WTC11 (cell line): ENCODE measurements at regions not wholly inside any gene's neighbourhood (a gene's known extent, or its start where the extent isn't known, plus 50 kb on each side); places are given as distances from the start of the nearest gene placed in this dataset.
"Not testable (repeated sequence)": the region's sequence is repeated elsewhere in the genome, so short reads cannot be mapped to it uniquely, and the experiment has no call there.

Experiments
- ATAC-seq: fragments of 200-7000 bp; cut with Tn5 transposase; 2 replicates; pipeline ENCODE4 v1.10.0; 2021; ENCODE audit warnings: mild to moderate bottlenecking, moderate library complexity
- CTCF ChIA-PET: fragments of 300-600 bp; sonication (Branson Sonifier 250); formaldehyde crosslinking; loops from one replicate; lab custom pipeline; 2021; ENCODE audit warnings: antibody characterized with exemption; lab: Charles Lee
- POLR2A ChIA-PET: fragments of 350-600 bp; sonication (Branson Sonifier 250); formaldehyde crosslinking; loops from one replicate; lab custom pipeline; 2021; ENCODE audit warnings: antibody characterized with exemption; lab: Charles Lee
- DNase-seq: peaks from one replicate; pipeline ENCODE4 v3.0.0; 2021; ENCODE audit warnings: low spot score
- H3K27ac Mint-ChIP-seq: 2 replicates; pipeline ENCODE4 v1.8.0; 2021; ENCODE audit warnings: mixed read lengths
- H3K27me3 Mint-ChIP-seq: 2 replicates; pipeline ENCODE4 v1.8.0; 2021; ENCODE audit warnings: low read depth, mild to moderate bottlenecking, moderate library complexity, mixed read lengths
- H3K36me3 Mint-ChIP-seq: 2 replicates; pipeline ENCODE4 v1.8.0; 2021; ENCODE audit warnings: mixed read lengths
- H3K4me1 Mint-ChIP-seq: 2 replicates; pipeline ENCODE4 v1.8.0; 2022; ENCODE audit warnings: mixed read lengths
- H3K4me3 Mint-ChIP-seq: 2 replicates; pipeline ENCODE4 v1.8.0; 2021; ENCODE audit warnings: mild to moderate bottlenecking, moderate library complexity, mixed read lengths
- H3K9me3 Mint-ChIP-seq: 2 replicates; pipeline ENCODE4 v1.8.0; 2021; ENCODE audit warnings: mixed read lengths
- CDX4 ChIP-seq: fragments of 250-450 bp; sonication (Bioruptor Pico); IDR thresholded peaks from 2 replicates; pipeline ENCODE4 v1.9.0; 2021; ENCODE audit warnings: moderate library complexity, mild to moderate bottlenecking, inconsistent platforms, borderline replicate concordance
- ELF4 ChIP-seq: sonication (generic); formaldehyde crosslinking; IDR thresholded peaks from 2 replicates; pipeline ENCODE4 v1.8.1; 2022; ENCODE audit warnings: low read depth, mild to moderate bottlenecking, moderate library complexity, missing genetic modification reagents
- EMX1 ChIP-seq: fragments of 250-450 bp; sonication (Bioruptor Pico); IDR thresholded peaks from 2 replicates; pipeline ENCODE4 v1.8.0; 2021; ENCODE audit warnings: mild to moderate bottlenecking
- ESRRA ChIP-seq: sonication (generic); formaldehyde crosslinking; IDR thresholded peaks from 2 replicates; pipeline ENCODE4 v1.8.1; 2022; ENCODE audit warnings: mild to moderate bottlenecking, missing genetic modification reagents, borderline replicate concordance
- FOXJ3 ChIP-seq: sonication (generic); formaldehyde crosslinking; IDR thresholded peaks from 2 replicates; pipeline ENCODE4 v1.9.0; 2021; ENCODE audit warnings: missing genetic modification reagents, mild to moderate bottlenecking, borderline replicate concordance
- HMGA2 ChIP-seq: fragments of 250-450 bp; sonication (Bioruptor Pico); IDR thresholded peaks from 2 replicates; pipeline ENCODE4 v1.4.0; 2021; ENCODE audit warnings: mild to moderate bottlenecking, moderate library complexity
- JAZF1 ChIP-seq: fragments of 250-450 bp; sonication (Bioruptor Pico); IDR thresholded peaks from 2 replicates; pipeline ENCODE4 v1.9.0; 2021; ENCODE audit warnings: moderate library complexity, mild to moderate bottlenecking, inconsistent platforms
- NR3C1 ChIP-seq: sonication (generic); formaldehyde crosslinking; conservative IDR thresholded peaks from 2 replicates; pipeline ENCODE4 v1.8.1; 2023; ENCODE audit warnings: low read depth, mild to moderate bottlenecking, missing genetic modification reagents
- PRDM15 ChIP-seq: sonication (generic); formaldehyde crosslinking; IDR thresholded peaks from 2 replicates; pipeline ENCODE4 v1.8.0; 2022; ENCODE audit warnings: missing genetic modification reagents
- PRRX2 ChIP-seq: fragments of 250-450 bp; sonication (Bioruptor Pico); IDR thresholded peaks from 2 replicates; pipeline ENCODE4 v1.8.0; 2021; ENCODE audit warnings: mild to moderate bottlenecking
- SMAD4 ChIP-seq: sonication (generic); formaldehyde crosslinking; IDR thresholded peaks from 2 replicates; pipeline ENCODE4 v1.8.0; 2022; ENCODE audit warnings: mild to moderate bottlenecking, missing genetic modification reagents
- TCF7 ChIP-seq: sonication (generic); formaldehyde crosslinking; IDR thresholded peaks from 2 replicates; pipeline ENCODE4 v1.8.0; 2022; ENCODE audit warnings: mild to moderate bottlenecking, low read depth, missing genetic modification reagents, moderate library complexity
- TEAD4 ChIP-seq: sonication (generic); formaldehyde crosslinking; IDR thresholded peaks from 2 replicates; pipeline ENCODE4 v1.8.0; 2022; ENCODE audit warnings: mild to moderate bottlenecking, missing genetic modification reagents
- TP53 ChIP-seq: sonication (generic); formaldehyde crosslinking; IDR thresholded peaks from 2 replicates; pipeline ENCODE4 v1.8.1; 2023; ENCODE audit warnings: mild to moderate bottlenecking, missing genetic modification reagents
- ZNF138 ChIP-seq: sonication (generic); formaldehyde crosslinking; conservative IDR thresholded peaks from 2 replicates; pipeline ENCODE4 v1.8.1; 2022; ENCODE audit warnings: mild to moderate bottlenecking, moderate library complexity, missing genetic modification reagents
- ZNF219 ChIP-seq: sonication (generic); formaldehyde crosslinking; IDR thresholded peaks from 2 replicates; pipeline ENCODE4 v1.8.0; 2023; ENCODE audit warnings: missing genetic modification reagents, mild to moderate bottlenecking, borderline replicate concordance
- ZNF232 ChIP-seq: sonication (generic); formaldehyde crosslinking; IDR thresholded peaks from 2 replicates; pipeline ENCODE4 v1.8.0; 2022; ENCODE audit warnings: mild to moderate bottlenecking, missing genetic modification reagents
- ZNF281 ChIP-seq: sonication (generic); formaldehyde crosslinking; IDR thresholded peaks from 2 replicates; pipeline ENCODE4 v1.8.0; 2023; ENCODE audit warnings: mild to moderate bottlenecking, missing genetic modification reagents
- ZNF317 ChIP-seq: sonication (generic); formaldehyde crosslinking; IDR thresholded peaks from 2 replicates; pipeline ENCODE4 v1.8.1; 2023; ENCODE audit warnings: low read depth, mild to moderate bottlenecking, moderate library complexity, missing genetic modification reagents, borderline replicate concordance
- ZNF423 ChIP-seq: fragments of 250-450 bp; sonication (Bioruptor Pico); IDR thresholded peaks from 2 replicates; pipeline ENCODE4 v2.1.2; 2022; ENCODE audit warnings: mild to moderate bottlenecking, moderate library complexity
- ZNF671 ChIP-seq: fragments of 250-450 bp; sonication (Bioruptor Pico); IDR thresholded peaks from 2 replicates; pipeline ENCODE4 v1.8.0; 2021; ENCODE audit warnings: mild to moderate bottlenecking
- ZSCAN18 ChIP-seq: fragments of 250-450 bp; sonication (Bioruptor Pico); IDR thresholded peaks from 2 replicates; pipeline ENCODE4 v2.1.2; 2022; ENCODE audit warnings: mild to moderate bottlenecking, moderate library complexity

- ChIA-PET CTCF (no interaction called here), POLR2A (no interaction called here)
- ATAC-seq, result no peak
- TF ChIP-seq ZNF671 (CRISPR knock-in tag), result no peak
- TF ChIP-seq JAZF1 (CRISPR knock-in tag), result no peak
- TF ChIP-seq ZNF281 (CRISPR knock-in tag), result no peak
- no peak for TF ChIP-seq CDX4 (CRISPR knock-in tag)
- no peak for TF ChIP-seq ZNF232 (CRISPR knock-in tag)
- TF ChIP-seq PRRX2, result no peak
- no peak for TF ChIP-seq TCF7 (CRISPR knock-in tag)
- TF ChIP-seq ELF4, result no peak
- no peak for TF ChIP-seq ZNF317
- no peak for TF ChIP-seq HMGA2 (CRISPR knock-in tag)
- no peak for TF ChIP-seq ESRRA (CRISPR knock-in tag)
- no peak for TF ChIP-seq NR3C1 (CRISPR knock-in tag)
- no peak for TF ChIP-seq ZNF138 (CRISPR knock-in tag)
- TF ChIP-seq FOXJ3, result no peak
- no peak for TF ChIP-seq ZNF219
- TF ChIP-seq PRDM15, result no peak
- no peak for TF ChIP-seq EMX1 (CRISPR knock-in tag)
- no peak for TF ChIP-seq TP53 (CRISPR knock-in tag)
- TF ChIP-seq ZNF423 (CRISPR knock-in tag), result no peak
- TF ChIP-seq, all 79 proteins: peak for 0
- Mint-ChIP-seq H3K4me1 (no peaks in the 10 kb centered on the region), H3K27me3 (no peaks in the 10 kb centered on the region), H3K36me3 (0 out of 2 replicates have a peak, but pooled peaks cover 3% of the 10 kb centered on the region), H3K27ac (no peak overlapping the region), H3K4me3 (no peak overlapping the region), H3K9me3 (peaks cover 4% of the 10 kb centered on the region)
- no peak for DNase-seq
Observed at GRCh38 chr10:121393522-121393921, 204.7 kb downstream of the FGFR2 start.

GRCh38 chr10:121400507-121400906, 197.7 kb downstream of the FGFR2 start:
- ATAC-seq, H3K27ac Mint-ChIP-seq, CTCF ChIA-PET, H3K27me3 Mint-ChIP-seq, POLR2A ChIA-PET, H3K4me3 Mint-ChIP-seq, H3K4me1 Mint-ChIP-seq, H3K36me3 Mint-ChIP-seq, H3K9me3 Mint-ChIP-seq, DNase-seq: not testable (repeated sequence)

- no peak overlapping the region for H3K27ac Mint-ChIP-seq
- H3K4me1 Mint-ChIP-seq, result no peaks in the 10 kb centered on the region
- H3K27me3 Mint-ChIP-seq, result no peaks in the 10 kb centered on the region; the same call in 1 of the 2 replicates
- DNase-seq (no peak), ATAC-seq (no peak)
- POLR2A ChIA-PET, result no interaction called here
- CTCF ChIA-PET, result no interaction called here
- peaks cover 4% of the 10 kb centered on the region; the same call in 1 of the 2 replicates for H3K9me3 Mint-ChIP-seq
- no peak overlapping the region for H3K4me3 Mint-ChIP-seq
- no peaks in the 10 kb centered on the region for H3K36me3 Mint-ChIP-seq
- no peak for TF ChIP-seq ELF4
- no peak for TF ChIP-seq ZSCAN18 (CRISPR knock-in tag)
- no peak for TF ChIP-seq PRDM15
- no peak for TF ChIP-seq TEAD4 (CRISPR knock-in tag)
- TF ChIP-seq ESRRA (CRISPR knock-in tag), result no peak
- no peak for TF ChIP-seq ZNF423 (CRISPR knock-in tag)
- no peak for TF ChIP-seq ZNF671 (CRISPR knock-in tag)
- no peak for TF ChIP-seq SMAD4 (CRISPR knock-in tag)
Observed at GRCh38 chr10:121403527-121403926, 194.7 kb downstream of the FGFR2 start.
